ENCODE measurements at regions not wholly inside any gene's neighbourhood (a gene's known extent, or its start where the extent isn't known, plus 50 kb on each side); places are given as distances from the start of the nearest gene placed in this dataset.

- TF ChIP-seq, protein P1, sequence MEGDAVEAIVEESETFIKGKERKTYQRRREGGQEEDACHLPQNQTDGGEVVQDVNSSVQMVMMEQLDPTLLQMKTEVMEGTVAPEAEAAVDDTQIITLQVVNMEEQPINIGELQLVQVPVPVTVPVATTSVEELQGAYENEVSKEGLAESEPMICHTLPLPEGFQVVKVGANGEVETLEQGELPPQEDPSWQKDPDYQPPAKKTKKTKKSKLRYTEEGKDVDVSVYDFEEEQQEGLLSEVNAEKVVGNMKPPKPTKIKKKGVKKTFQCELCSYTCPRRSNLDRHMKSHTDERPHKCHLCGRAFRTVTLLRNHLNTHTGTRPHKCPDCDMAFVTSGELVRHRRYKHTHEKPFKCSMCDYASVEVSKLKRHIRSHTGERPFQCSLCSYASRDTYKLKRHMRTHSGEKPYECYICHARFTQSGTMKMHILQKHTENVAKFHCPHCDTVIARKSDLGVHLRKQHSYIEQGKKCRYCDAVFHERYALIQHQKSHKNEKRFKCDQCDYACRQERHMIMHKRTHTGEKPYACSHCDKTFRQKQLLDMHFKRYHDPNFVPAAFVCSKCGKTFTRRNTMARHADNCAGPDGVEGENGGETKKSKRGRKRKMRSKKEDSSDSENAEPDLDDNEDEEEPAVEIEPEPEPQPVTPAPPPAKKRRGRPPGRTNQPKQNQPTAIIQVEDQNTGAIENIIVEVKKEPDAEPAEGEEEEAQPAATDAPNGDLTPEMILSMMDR (IDR thresholded peaks at IDR 0.05): no peak
- TF ChIP-seq POLR2A (IDR thresholded peaks at IDR 0.05): no peak
Observed at GRCh38 chr15:70268698-70269251, 171.1 kb upstream of the TLE3 start.
